ENCODE measurements at regions not wholly inside any gene's neighbourhood (a gene's known extent, or its start where the extent isn't known, plus 50 kb on each side); places are given as distances from the start of the nearest gene placed in this dataset.

DNA sequence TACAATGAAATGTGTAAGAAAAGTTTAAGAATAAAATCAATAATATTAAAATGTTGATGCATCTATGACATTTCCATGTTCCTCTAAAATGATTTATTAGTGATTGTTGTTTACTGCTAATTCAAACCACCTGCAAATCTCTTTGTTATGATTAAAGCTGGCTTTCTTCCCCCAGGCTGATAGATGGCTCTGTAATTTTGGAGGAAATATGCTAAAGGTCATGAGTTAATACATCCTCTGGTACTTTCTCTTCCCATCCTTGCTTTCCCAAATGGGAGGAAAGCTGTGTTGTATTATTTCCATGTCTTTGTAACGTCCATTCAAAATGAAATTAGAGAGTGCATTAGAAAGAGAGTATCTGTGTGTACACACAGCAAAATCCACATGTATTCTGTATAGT lies 139.5 kb upstream of the TMCO5A start:
- DNase-seq: no peak

DNA sequence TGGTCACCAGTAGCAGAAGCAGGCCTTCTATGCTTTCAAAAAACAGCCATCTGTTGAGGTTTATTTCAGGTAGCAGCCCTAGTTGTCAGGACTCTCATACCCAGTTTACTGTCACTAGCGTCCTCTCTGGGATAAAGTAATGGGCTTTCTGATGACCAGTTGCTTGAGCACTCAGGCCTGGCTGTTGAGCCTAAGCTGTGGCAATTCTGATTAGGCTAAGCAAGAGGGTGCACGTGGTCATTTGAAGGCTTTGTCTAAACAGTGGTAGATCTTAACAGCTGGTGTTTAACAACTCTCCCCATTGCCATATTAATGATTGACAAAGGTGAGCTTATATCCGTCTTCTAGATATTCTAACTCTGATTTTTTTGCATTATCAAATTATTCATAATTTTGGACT lies 132.9 kb upstream of the TMCO5A start:
- DNase-seq: peak; percentile 18

DNA sequence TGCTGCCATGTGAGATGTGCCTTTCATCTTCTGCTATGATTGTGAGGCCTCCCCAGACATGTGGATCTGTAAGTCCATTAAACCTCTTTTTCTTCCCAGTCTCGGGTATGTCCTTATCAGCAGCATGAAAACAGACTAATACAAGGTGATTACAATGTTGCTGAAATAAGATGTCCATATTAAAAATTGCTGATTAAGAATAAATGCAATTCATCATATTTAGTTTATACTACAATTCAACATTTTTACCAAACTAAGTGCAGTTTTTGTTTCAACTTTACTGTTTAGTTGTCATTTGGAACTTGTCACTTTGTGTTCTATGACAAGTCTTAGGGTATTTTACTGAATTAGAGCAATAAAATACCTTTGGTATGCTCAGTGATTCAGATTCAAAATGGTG lies 127.6 kb upstream of the TMCO5A start:
- DNase-seq: no peak

- no peak for DNase-seq
Measured at GRCh38 chr15:37810381-37810780, 124.1 kb upstream of the TMCO5A start.

DNA sequence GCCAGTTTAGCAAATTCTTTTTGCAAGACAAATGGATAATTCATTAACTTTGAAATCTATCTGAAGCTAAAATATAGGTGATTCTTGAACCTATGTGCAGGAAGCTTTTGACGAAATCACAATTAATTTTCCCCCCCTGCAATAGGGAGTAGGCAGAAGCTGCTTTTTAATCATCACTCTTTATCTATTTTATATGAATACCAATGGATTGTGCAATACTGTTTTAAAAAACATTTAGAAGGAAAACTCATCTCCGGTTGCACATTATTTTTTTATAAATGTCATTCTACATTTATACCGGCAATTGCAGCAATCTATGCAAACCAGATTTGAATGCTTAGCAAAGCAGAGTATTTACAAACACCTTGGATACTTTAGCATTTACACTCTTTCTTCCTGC lies 121.1 kb upstream of the TMCO5A start:
- DNase-seq: no peak

GRCh38 chr15:37814847-37815515 lies 119.5 kb upstream of the TMCO5A start:
- no peak for DNase-seq

GRCh38 chr15:37818152-37818677 lies 116.2 kb upstream of the TMCO5A start:
- no peak for DNase-seq

GRCh38 chr15:37819191-37819590 lies 115.2 kb upstream of the TMCO5A start:
- DNase-seq: no peak

DNA sequence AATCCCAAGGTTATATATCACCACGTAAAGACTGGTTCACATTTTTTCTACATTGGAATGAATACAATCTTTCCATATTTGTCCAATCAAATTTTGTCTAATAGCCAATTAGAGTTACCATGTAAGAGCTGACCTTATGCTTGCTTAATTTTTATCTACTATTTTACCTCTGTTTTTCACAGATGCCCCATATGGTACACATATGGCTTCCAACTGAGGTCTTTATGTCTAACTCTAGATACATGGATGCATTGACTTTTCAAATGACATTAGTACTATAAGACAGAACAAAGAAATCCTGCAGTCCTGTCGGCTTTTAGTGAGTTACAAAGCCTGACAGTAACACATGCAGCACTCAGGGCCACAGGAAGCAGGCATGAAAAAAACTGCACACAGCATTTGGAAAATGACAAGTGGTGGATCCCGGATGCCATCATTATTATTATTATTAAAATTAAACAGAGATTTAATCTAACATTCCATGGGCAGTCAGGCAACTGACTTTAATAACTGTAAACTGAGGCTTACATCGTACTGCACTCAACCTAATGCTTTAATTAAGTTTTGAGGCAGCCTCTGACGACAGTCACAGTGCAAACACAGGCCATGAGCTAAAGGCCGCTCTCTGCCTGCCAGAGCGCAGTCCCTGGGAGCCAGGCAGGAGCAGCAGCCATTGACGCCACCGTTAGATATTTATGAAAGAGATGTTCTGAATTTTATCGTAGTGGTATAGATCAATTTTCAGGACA lies 113.9 kb upstream of the TMCO5A start:
- no peak for DNase-seq

- peak; percentile 73 for DNase-seq
Measured at GRCh38 chr15:37823601-37824275, 110.7 kb upstream of the TMCO5A start.

DNA sequence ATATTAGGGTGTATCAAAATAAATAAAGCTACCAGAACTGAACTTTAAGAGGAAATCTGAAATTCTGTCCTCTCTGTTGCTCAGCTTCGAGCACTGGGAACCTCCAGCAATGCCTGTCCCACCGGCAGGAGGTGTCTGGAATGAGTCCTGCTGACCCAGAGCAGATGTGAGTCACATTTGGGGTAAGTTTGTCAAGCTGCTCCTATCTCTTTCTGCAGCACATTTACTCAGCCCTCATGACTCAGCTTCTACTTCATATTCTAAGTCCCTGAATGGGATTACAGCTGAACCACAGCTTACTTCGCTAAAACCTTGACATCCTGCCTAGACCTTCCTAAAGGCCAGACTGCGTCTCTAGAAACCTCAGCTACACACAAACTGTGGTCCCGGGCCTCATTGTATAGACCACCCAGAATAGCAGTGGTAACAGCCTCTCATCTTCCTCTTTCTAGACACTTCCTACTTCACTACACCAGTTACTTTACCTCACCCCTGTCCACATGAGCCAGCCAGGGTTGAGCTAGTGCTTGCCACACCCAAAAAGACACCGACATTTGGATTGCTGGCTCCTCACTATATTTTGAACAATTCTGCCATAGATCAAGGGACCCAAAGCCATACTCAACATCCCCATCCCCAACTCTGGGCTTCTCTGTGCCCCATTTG lies 109.6 kb upstream of the TMCO5A start:
- peak; percentile 98 for DNase-seq

- no peak for DNase-seq
Measured at GRCh38 chr15:37837276-37837675, 97.2 kb upstream of the TMCO5A start.

- DNase-seq: no peak
Measured at GRCh38 chr15:37847776-37848175, 86.7 kb upstream of the TMCO5A start.

- DNase-seq: no peak
Measured at GRCh38 chr15:37856109-37856508, 78.3 kb upstream of the TMCO5A start.

DNA sequence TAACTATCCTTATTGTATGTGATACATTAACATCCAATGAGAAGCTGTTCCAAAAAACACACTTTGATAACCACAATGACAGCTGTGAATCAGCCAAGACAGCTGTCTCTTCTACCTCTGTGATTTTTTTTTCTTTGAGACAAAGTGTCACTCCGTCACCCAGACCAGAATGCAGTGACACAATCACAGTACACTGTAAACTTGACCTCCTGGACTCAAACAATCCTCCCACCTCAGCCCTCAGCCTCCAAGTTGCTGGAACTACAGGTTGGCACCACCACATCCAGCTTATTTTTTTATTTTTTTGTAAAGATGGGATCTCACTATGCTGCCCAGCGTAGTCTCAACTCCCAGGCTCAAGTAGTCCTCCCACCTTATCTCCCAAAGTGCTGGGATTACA lies 73.5 kb upstream of the TMCO5A start:
- DNase-seq: no peak

DNA sequence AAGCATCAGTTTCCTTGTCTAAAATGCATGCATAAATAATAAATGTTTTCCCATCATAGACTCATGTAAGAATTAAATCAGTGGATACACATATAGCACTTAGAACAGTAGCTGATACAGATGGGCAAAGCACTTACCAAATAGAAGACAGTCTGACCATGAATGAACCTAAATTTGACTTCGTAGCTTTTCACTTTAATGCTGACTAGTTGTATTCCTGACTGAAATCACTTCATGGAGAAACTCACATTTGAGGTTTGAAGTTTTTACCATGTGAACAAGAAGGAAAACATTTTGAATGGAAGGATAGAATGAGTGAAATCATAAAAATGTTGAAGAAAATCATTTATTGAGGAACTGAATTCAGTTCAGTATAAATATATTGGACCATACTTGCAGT lies 68.8 kb upstream of the TMCO5A start:
- DNase-seq: no peak

- no peak for DNase-seq
Measured at GRCh38 chr15:37870711-37871110, 63.7 kb upstream of the TMCO5A start.

DNA sequence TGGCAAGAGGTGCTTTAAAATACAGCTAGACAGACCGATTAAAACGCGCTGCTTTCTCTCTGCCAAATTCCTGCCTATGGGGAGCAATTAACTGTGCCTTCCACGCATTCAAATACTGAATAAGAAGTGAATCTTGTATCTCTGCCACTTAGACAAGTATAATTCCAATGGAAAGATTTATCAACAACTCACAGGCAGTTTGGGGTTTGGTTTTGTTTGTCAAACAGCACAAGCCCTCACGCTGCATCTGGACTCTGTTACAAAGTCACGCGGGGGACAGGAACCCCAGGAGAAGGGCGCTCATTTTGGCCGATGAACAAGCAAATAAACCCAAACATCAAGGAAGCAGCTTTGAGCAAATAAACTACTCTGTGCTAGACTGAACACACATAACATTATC lies 61.8 kb upstream of the TMCO5A start:
- no peak for DNase-seq

GRCh38 chr15:37873336-37873735 lies 61.1 kb upstream of the TMCO5A start:
- DNase-seq: peak; percentile 27

GRCh38 chr15:37876900-37877299 lies 57.5 kb upstream of the TMCO5A start:
- no peak for DNase-seq

GRCh38 chr15:37877851-37878741 lies 56.3 kb upstream of the TMCO5A start:
- DNase-seq: peak; percentile 54

All from NCI-H82 (cell line).